GM08714 (cell line): ENCODE measurements at regions not wholly inside any gene's neighbourhood (a gene's known extent, or its start where the extent isn't known, plus 50 kb on each side); places are given as distances from the start of the nearest gene placed in this dataset.

Experiments used
- H3K4me3 ChIP-seq: fragments of 200-500 bp; sonication (Bioruptor generic); 2 replicates; pipeline ENCODE4 v1.5.1; 2014; ENCODE audit warnings: mild to moderate bottlenecking, low read length, inconsistent platforms
- ZNF274 ChIP-seq: IDR thresholded peaks from 2 replicates; pipeline ENCODE4 v1.6.1; 2012; ENCODE audit warnings: mild to moderate bottlenecking, low read depth, low read length

DNA sequence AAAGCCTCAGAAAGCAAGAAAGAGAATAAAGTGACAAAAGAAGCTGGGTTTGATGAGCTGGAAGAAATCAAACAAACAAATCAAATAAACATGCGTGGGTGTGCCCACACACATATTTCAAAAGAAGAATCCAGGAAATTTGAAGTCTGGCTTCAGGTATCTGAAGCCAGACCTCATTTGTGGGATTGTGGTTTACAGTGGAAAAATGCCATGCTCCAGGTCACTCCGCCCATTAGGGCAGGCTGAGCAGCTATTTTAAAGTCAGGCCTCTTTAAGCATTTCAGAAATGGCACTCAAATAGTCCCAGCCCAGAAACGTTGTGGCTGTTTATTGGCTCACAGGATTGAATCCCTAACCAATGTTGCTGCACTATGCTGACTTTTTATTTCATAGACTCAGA lies 226.1 kb upstream of the F9 start:
- no peak overlapping the region for H3K4me3 ChIP-seq
- no peak for TF ChIP-seq ZNF274

DNA sequence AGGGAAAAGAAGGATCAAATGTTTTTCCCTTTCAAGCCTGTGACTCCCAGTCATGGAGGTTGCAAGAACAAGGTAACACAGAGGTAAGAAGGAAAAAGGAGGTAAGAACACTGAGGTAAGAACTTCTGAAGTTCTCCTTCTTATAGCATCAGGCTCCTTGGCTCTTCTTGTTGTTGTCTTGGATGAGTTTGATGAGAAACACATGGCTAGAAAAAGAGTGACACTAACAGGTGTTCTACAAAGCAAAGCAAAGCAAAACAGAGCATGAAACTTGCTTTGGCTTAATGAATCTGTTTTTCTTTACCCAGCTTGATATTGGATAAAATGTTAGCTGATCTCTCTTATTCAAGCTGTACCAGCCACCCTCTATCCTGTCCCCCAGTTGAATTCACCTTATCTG lies 231.2 kb upstream of the F9 start:
- TF ChIP-seq ZNF274: no peak
- H3K4me3 ChIP-seq: no peak overlapping the region

DNA sequence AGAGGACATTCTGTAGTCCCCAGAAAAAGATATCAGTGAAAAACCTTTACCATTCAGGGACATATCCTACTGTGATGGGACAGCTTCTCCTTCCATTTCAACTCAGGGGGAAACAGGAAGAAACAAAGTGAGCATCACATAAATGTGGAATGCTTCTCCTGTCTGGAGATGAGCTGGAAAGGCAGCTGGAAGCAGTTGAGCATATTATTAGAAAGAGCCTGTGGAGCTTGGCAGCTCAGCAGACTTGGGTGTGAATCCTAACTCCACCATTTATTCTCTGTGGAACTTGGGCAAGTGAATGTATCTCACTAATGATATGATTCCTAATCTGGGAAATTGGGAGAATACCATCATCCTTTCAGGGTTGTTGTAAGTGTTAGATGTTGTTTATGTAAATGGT lies 232.1 kb upstream of the F9 start:
- no peak overlapping the region for H3K4me3 ChIP-seq
- TF ChIP-seq ZNF274: no peak

DNA sequence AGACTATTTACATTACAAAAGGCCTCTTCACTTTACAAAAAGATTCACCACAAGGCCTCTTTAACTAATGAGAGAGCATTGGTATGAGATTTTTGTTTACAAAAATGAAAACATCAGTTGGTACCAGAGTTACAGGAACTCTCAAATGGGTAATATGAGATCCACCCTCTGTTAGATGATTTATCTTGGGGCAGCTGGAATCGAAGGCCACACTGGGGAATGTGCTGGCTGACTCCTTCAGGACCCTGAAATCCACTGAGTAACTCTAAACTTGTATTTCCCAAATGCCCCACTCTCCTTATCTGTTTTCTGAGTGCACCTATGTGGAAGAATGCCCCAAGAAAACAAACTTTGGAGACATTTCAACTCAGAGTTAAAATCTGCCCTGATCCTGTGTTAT lies 232.9 kb upstream of the F9 start:
- no peak for TF ChIP-seq ZNF274
- no peak overlapping the region for H3K4me3 ChIP-seq

DNA sequence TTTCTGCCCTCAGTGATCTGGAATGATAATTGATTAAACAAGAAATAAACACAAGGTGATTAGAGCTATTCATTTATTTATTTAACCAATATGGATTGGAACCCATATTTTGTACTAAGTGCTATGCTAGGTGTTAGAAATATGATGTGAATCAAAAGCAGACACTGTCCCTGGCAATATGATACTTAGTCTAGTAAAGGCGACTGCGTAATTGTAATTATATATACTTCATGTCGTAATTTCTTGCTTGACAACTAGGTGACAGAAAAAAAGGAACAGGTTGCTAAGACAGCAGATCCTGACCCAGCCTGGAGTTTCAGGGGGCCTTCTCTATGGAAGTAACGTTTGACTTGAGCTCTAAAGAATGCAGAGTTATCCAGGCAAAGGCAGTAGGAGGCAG lies 236.5 kb upstream of the F9 start:
- no peak overlapping the region for H3K4me3 ChIP-seq
- TF ChIP-seq ZNF274: no peak

DNA sequence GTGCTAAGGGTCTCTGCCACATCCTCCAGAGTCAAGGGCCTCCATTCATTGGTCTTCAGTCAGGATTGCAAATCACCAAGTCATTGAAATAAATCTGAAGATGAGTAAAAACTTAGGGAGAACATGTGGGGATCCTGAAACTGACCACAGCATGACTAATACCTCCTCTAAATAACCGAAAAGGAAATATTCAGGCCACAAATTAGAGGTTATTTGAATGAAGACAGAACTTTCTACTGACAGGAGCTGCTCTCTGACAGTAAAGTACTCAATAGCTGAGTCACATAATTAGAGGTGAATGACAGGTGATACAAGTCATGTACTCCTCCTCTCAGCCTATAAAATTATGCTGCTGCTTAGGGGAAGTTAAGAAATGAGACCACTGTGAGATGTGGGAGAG lies 240.2 kb upstream of the F9 start:
- no peak for TF ChIP-seq ZNF274
- no peak overlapping the region for H3K4me3 ChIP-seq

DNA sequence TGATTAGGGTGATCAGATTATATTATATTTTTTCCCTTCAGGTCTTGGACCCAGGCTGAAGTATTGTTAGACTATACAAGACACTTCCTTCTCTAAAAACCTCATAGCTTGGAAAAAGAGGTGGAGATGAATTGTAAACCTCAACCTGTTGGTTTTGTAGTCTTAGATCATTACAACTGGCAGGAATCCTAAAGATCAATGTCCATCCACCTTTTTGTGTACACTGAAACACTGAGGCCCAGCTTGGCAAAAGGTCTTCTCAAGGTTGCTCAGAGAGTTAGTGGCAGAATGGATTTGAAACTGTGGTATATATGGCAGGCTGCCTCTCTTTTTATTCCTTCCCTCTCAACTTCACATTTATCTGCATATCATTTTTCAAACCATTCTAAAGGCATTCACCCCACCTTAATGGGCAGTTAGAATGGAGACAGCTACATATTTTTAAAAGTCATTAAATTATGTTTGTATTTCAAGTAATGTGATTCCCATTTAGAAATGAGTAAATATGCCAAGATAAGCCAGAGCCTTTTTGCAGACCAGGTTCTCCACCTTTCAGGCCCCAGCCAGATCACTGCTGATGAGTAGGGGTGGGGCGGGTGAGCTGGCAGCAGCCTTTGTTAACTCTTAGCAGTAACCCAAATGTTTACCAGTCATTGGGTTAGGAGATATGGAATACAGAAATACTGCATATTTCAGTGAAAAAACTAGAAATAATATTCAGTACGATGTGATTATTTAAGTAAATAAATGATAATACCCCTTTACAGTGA lies 243.2 kb upstream of the F9 start:
- no peak for TF ChIP-seq ZNF274
- no peak overlapping the region for H3K4me3 ChIP-seq

DNA sequence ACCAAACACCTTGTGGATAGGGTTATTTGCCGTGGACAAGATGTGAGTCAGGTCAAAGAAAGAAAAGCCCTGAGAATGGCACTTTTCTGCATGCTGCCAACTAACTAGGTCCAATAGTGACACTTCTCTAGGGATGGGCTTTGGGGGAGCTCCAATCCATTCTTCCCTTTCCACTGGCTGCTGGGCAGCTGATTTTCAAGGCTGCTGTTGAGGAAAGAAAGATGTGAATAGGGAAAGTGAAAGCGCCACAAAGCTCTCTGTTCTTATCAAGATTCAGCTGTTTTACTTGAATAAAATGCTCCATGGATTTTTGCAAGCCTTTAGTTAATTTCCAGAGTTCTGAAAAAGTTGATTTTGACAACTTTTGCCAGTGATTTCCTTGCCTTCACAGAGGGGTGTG lies 244.2 kb upstream of the F9 start:
- no peak overlapping the region for H3K4me3 ChIP-seq
- no peak for TF ChIP-seq ZNF274

DNA sequence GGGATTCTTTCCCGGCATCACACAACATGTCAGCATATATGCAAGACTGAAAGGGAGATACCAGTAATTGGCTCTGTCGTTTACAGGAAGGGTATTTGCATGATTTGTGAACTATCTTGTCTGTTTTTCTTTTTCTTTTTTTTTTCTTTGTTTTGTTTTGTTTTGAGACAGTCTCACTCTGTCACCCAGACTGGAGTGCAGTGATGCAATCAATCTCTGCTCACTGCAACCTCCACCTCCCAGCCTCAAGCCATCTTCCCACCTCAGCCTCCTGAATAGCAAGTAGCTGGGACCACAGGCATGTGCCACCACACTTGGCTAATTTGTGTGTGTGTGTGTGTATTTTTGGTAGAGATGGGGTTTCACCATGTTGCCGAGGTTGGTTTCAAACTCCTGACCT lies 262.7 kb upstream of the F9 start:
- no peak overlapping the region for H3K4me3 ChIP-seq
- no peak for TF ChIP-seq ZNF274

DNA sequence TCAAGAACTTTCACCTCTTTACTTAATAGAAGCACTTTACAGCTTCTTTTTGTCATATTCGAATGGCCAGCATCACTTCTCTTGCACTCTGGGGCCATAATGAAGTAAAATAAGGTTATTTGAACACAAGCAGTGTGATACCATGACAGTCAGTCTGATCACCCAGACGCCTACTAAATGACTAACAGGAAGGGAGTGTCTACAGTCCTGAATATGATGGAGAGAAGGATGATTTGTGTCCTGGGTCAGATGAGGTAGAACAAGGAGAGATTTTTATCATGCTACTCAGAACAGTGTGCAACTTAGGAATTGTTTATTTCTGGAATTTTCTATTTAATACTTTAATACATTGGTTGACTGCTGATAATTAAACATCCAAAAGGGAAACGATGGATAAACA lies 284.2 kb upstream of the F9 start:
- H3K4me3 ChIP-seq: no peak overlapping the region

DNA sequence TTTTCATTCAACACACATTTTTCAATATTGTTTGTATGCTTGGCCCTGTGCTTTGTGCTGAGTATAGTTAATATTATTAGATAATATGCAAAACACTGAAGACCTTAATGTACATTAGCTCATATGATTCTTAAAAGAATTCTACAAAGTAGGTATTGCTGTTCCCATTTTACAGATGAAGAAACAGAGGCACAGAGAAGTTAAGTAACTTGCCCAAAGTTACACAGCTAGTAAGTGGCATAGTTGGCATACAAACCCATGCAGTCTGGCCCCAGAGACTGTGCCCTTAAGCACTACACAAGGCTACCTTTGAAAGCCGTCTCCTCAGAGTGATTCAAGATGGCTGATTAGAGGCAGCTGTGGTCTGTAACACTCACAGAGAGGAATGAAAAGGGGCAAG lies 293.4 kb upstream of the F9 start:
- H3K4me3 ChIP-seq: no peak overlapping the region
- TF ChIP-seq ZNF274: no peak

More for the DNA sequence above, 284.2 kb upstream of the F9 start:
- TF ChIP-seq ZNF274: no peak

DNA sequence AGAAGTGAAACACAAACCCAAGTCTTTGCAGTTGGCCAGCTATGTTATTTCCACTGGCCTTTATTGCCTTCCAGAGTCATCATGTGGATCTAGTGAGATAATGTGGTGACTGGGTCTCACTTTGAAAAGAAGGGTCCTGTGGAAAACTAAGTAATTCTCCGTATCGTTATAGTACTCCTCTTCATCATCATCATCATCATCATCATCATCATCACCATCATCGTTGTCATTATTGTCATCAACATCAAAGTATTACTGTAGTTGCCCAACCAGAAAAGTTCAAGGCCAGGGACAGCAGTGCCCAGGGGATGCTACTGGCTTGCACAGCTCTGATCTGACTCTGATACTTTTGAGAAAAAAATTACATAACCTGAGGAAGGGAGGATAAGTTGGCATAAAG lies 295.6 kb upstream of the F9 start:
- no peak for TF ChIP-seq ZNF274
- no peak overlapping the region for H3K4me3 ChIP-seq

DNA sequence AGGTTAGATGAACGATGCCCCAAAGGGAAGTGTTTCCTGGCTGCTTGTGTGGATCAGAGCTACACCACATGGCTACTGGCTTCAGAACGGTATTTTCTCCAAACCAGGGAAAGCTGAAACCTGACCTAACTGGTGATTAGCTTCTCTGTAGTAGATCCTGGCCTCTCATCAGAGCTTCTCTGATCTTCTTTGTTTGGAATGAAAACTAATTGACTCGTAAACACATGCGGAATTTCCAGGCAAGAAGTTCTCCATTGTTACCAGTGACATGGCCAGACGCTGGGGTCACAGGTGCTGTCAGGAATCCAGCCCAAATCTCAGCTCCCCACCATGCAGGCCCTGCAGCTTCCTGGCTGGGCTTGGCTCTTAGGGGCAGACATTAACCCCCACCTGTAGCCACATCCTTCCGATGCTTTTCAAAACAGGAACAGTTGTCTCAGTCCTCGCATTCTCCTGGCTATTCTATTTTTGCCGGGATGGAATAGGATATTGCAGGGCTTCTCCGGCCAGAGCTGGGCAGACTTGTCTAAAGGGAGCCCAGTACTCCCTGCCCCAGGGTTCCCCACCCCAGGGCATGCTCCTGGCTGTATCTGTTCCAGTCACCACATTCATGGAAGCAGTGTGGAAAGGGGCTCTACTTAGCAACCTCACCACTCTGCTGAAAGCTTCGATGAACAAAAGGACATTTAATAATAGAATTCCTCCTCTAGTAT lies 305.4 kb upstream of the F9 start:
- no peak overlapping the region for H3K4me3 ChIP-seq

DNA sequence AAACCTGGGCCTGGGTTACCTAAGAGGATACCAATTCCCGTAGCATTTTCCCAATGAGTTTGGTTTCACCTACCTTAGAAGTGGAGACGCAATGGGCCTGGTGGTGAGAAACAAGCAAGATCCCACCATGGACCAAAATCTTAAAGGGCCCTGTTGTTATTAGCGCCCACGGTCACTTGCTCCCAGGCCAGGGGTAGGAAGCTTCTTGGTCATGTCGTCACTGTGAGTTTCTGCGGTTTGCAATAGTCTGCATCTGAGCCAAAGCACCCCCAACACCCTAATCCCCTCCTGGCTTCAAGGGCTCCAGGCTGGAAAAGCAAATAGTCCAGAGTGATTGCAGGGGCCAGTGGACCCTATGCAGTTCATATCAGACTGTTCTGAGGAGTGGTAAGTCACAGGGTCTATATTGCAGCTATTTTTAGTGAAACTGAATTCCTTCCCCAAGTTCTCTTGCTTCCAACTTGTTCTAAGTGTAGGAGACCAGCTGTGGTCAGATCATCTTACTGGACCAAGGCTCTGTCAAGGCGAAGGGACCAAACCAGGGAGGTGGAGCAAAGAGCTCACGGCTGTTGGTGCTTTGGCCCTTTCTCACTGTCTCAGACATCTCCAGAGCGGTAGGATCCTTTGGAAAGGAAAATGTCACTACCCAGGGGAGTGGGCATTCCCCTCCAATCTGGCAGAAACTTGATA lies 307.9 kb upstream of the F9 start:
- no peak overlapping the region for H3K4me3 ChIP-seq
- no peak for TF ChIP-seq ZNF274

More for the DNA sequence above, 305.4 kb upstream of the F9 start:
- no peak for TF ChIP-seq ZNF274

DNA sequence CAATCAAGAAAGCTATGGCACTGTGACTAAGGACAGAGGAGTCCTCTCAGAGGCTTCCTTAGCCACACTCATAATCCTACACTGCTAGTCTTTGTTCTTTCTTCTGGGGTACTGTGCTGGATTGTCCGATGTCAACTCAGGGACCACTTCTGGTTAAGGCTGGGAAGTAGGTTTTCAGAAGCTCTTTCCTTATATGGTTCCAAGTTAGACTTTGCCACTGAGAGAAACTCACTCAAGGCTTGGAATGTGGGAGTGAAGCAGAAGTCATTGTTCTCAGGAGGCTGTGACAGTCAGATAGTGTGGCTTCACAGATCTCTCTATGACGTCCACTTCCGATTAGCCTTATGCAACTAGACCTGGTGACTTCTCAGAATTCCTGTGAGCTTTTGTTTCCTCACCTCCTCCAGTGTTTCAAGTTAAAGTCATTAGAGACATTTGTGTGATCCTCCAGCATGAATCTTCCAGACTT lies 317.3 kb upstream of the F9 start:
- TF ChIP-seq ZNF274: no peak
- no peak overlapping the region for H3K4me3 ChIP-seq

DNA sequence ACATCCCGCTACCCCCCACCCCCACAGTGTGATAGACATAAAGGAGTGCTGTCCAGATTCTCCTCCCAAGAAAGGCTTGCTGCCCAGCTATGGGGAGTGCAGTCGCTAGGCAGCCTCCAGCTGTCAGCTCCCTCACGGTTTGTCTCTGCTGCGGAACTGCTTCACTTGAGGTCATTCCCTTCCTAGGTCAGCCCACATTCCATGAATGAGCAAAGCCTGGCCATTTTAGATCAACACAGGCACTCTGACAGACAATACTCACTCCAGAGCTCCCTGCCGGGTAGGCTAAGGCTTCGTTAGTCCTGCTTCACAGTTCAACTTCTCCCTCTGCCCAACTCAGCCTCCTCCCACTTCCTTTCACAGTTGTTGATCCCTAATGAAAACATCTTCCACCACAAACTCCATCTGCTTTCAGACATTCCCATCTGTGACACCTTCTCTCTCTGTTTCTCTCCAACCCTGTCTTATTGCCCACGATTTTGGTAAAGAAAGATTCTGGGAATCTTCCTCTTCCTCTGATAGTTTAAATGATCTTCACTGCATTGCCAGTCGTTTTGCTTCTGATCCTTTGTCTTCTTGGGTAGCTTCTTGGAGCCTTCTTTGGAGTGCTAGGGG lies 318.9 kb upstream of the F9 start:
- no peak for TF ChIP-seq ZNF274
- no peak overlapping the region for H3K4me3 ChIP-seq
